ENCODE measurements at regions not wholly inside any gene's neighbourhood (a gene's known extent, or its start where the extent isn't known, plus 50 kb on each side); places are given as distances from the start of the nearest gene placed in this dataset.

DNA sequence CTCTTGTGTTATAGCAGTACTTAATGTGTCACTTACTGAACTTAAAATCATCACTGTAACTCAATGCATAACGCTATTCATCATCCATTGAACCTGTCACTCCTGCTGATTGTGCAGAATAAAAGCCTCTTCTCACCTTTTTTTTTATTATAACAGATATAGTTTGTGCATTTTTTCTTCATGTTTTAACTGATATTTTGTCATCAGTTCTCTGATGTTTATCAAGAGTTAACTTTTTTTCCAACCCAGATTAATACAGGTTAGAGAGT, 100.4 kb downstream of the SLIT2 start:
- TF ChIP-seq, protein P1, sequence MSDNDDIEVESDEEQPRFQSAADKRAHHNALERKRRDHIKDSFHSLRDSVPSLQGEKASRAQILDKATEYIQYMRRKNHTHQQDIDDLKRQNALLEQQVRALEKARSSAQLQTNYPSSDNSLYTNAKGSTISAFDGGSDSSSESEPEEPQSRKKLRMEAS (IDR thresholded peaks at IDR 0.05; ENCODE audit: insufficient read depth, insufficient read length) = no peak
- TF ChIP-seq POLR2A (IDR thresholded peaks at IDR 0.05; ENCODE audit: low read depth, low read length) = no peak
- H3K4me3 ChIP-seq (replicated peaks in 1 of 3; ENCODE audit: insufficient read depth in 1 of 3, low read depth in 1 of 3, low read length in 3 of 3) = no peak overlapping the region
- no peaks in the 10 kb centered on the region for H4K20me1 ChIP-seq (replicated peaks; ENCODE audit: control insufficient read depth, extremely low read depth, insufficient read depth, low read length)
- H3K9me1 ChIP-seq (replicated peaks; ENCODE audit: control insufficient read depth, extremely low read depth, insufficient read depth, low read length) = no peaks in the 10 kb centered on the region
- intact Hi-C loops (cut with micrococcal nuclease) = no loop called here
- no peaks in the 10 kb centered on the region for H3K4me1 ChIP-seq (ENCODE audit: control insufficient read depth, extremely low read depth, insufficient read depth, low read length)
- H3K9ac ChIP-seq (replicated peaks; ENCODE audit: extremely low read depth, insufficient read depth, low read length) = no peak overlapping the region
- H3K79me2 ChIP-seq (ENCODE audit: control insufficient read depth, insufficient read depth, low read length) = no peaks in the 10 kb centered on the region
- no peak for DNase-seq (ENCODE audit: low read depth, low spot score)
- H3K27me3 ChIP-seq (ENCODE audit: control insufficient read depth in 2 of 2, insufficient read depth in 2 of 2, low read length in 2 of 2) = no peaks in the 10 kb centered on the region
- H3K4me2 ChIP-seq (ENCODE audit: insufficient read depth, low read length) = no peak overlapping the region
- no peak for FAIRE-seq
- H3K27ac ChIP-seq (ENCODE audit: insufficient read depth, low read depth, low read length) = no peak overlapping the region
- dilution Hi-C loops (cut with MboI; ENCODE audit: extremely low pct_ligation_motif_present, low sequenced_read_pairs) = no loop called here
- POLR2A ChIA-PET = no interaction called here
- H2AFZ ChIP-seq (ENCODE audit: low read depth, low read length) = no peak overlapping the region
- no peaks in the 10 kb centered on the region for H3K9me3 ChIP-seq (replicated peaks; ENCODE audit: control insufficient read depth, insufficient read depth, low read length)
- no peaks in the 10 kb centered on the region for H3K36me3 ChIP-seq (ENCODE audit: control insufficient read depth in 2 of 2, extremely low read depth in 1 of 2, insufficient read depth in 2 of 2, low read length in 2 of 2)
- CTCF ChIA-PET = no interaction called here
- no TSS peak for BruUV-seq (replicated peaks)

DNA sequence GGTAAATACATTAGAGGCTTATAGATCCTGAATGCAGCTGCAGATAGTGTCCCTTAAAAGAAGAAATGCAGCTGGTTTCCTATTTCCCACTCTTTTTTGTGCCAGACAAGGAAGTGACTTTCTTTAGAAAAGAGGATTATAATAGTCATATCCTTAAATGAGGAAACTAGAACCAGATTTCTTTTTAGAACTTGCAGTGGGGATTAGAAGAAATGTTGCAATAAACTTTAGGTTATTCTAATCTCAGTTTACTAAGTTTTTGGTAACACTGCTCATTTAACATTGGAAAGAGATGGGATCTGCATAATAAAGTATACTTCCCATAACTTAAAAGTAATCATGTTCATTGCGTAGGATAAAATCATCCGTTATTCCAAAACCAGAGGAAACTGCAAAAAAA, 101.9 kb downstream of the SLIT2 start:
- no TSS peak for BruUV-seq (replicated peaks)
- no peaks in the 10 kb centered on the region for H3K36me3 ChIP-seq (ENCODE audit: control insufficient read depth in 2 of 2, extremely low read depth in 1 of 2, insufficient read depth in 2 of 2, low read length in 2 of 2)
- H3K27me3 ChIP-seq (ENCODE audit: control insufficient read depth in 2 of 2, insufficient read depth in 2 of 2, low read length in 2 of 2) = no peaks in the 10 kb centered on the region
- H3K79me2 ChIP-seq (ENCODE audit: control insufficient read depth, insufficient read depth, low read length) = no peaks in the 10 kb centered on the region
- no peaks in the 10 kb centered on the region for H4K20me1 ChIP-seq (replicated peaks; ENCODE audit: control insufficient read depth, extremely low read depth, insufficient read depth, low read length)
- no peak overlapping the region for H2AFZ ChIP-seq (ENCODE audit: low read depth, low read length)
- no peaks in the 10 kb centered on the region for H3K4me1 ChIP-seq (ENCODE audit: control insufficient read depth, extremely low read depth, insufficient read depth, low read length)
- FAIRE-seq (no peak), DNase-seq (ENCODE audit: low read depth, low spot score) (no peak)
- intact Hi-C loops (cut with micrococcal nuclease) (no loop called here), dilution Hi-C loops (cut with MboI; ENCODE audit: extremely low pct_ligation_motif_present, low sequenced_read_pairs) (no loop called here)
- H3K27ac ChIP-seq (ENCODE audit: insufficient read depth, low read depth, low read length) = no peak overlapping the region
- no peak overlapping the region for H3K4me3 ChIP-seq (replicated peaks in 1 of 3; ENCODE audit: insufficient read depth in 1 of 3, low read depth in 1 of 3, low read length in 3 of 3)
- no peak overlapping the region for H3K4me2 ChIP-seq (ENCODE audit: insufficient read depth, low read length)
- POLR2A ChIA-PET = no interaction called here
- H3K9me1 ChIP-seq (replicated peaks; ENCODE audit: control insufficient read depth, extremely low read depth, insufficient read depth, low read length) = no peaks in the 10 kb centered on the region
- TF ChIP-seq, protein P2, sequence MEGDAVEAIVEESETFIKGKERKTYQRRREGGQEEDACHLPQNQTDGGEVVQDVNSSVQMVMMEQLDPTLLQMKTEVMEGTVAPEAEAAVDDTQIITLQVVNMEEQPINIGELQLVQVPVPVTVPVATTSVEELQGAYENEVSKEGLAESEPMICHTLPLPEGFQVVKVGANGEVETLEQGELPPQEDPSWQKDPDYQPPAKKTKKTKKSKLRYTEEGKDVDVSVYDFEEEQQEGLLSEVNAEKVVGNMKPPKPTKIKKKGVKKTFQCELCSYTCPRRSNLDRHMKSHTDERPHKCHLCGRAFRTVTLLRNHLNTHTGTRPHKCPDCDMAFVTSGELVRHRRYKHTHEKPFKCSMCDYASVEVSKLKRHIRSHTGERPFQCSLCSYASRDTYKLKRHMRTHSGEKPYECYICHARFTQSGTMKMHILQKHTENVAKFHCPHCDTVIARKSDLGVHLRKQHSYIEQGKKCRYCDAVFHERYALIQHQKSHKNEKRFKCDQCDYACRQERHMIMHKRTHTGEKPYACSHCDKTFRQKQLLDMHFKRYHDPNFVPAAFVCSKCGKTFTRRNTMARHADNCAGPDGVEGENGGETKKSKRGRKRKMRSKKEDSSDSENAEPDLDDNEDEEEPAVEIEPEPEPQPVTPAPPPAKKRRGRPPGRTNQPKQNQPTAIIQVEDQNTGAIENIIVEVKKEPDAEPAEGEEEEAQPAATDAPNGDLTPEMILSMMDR (IDR thresholded peaks at IDR 0.05; ENCODE audit: extremely low read depth in 1 of 2, insufficient read depth in 1 of 2, low read depth in 1 of 2, low read length in 2 of 2) = no peak
- no peak for TF ChIP-seq POLR2AphosphoS5 (IDR thresholded peaks at IDR 0.05; ENCODE audit: insufficient read depth, low read depth, low read length)
- TF ChIP-seq, protein P1 (IDR thresholded peaks at IDR 0.05; ENCODE audit: insufficient read depth, insufficient read length) = no peak
- no peak for TF ChIP-seq POLR2A (IDR thresholded peaks at IDR 0.05; ENCODE audit: low read depth, low read length)
- no peak for TF ChIP-seq EZH2 (IDR thresholded peaks at IDR 0.05; ENCODE audit: borderline replicate concordance, low read depth, low read length, severe bottlenecking)
- TF ChIP-seq GATA2 (IDR thresholded peaks at IDR 0.05; ENCODE audit: insufficient read depth, insufficient read length, low read depth, low read length) = no peak
- no peak for TF ChIP-seq MYC (IDR thresholded peaks at IDR 0.05; ENCODE audit: low read depth, low read length)
- no peak overlapping the region for H3K9ac ChIP-seq (replicated peaks; ENCODE audit: extremely low read depth, insufficient read depth, low read length)
- no peaks in the 10 kb centered on the region for H3K9me3 ChIP-seq (replicated peaks; ENCODE audit: control insufficient read depth, insufficient read depth, low read length)
- CTCF ChIA-PET = no interaction called here

All from endothelial cell of umbilical vein (primary cell).